Ecto neural progenitor cell (in vitro differentiated cells): ENCODE measurements at regions not wholly inside any gene's neighbourhood (a gene's known extent, or its start where the extent isn't known, plus 50 kb on each side); places are given as distances from the start of the nearest gene placed in this dataset.

ENCODE experiments used
- DNase-seq: peaks from one replicate; pipeline ENCODE4 v3.0.0-alpha.2; 2018; ENCODE audit warnings: low spot score

DNA sequence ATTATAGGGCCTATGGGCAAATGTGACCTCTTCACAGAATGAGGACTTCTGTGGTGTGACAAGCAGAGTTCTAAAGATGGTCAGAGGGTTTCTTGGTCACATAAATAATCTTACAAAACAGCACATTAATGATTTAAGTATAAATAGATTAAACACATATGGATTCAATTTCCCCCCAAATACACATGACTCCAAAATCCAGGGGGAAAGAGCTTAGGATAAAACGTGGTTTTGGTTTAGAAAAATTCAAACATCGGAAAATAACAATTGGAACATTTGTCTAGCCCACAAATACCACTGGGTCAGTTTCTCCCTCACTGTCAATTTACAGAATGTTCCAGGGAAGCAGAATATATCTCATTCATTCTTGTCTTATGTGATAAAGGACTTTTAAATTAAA is 283.1 kb downstream of the COG6 start:
- DNase-seq = no peak

DNA sequence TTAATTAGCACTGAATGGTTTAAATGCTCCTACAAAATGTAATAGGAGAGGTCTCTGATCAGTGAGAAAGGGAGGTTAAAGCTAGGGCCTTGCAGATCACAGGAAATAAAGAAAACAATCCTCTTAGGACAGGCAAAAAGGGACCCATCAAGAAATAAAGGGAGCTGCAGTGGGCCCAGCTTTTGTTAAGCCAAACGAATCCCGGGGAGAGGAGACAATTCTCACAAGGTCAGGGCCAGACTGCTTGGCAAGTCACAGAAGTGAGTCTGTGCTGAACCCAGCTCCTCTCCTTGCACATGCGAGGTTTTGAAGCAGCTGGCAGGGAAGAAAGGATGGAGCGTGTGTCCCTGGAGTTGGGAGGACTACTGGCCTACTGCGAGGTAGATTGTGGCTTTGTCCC is 285.8 kb downstream of the COG6 start:
- no peak for DNase-seq

DNA sequence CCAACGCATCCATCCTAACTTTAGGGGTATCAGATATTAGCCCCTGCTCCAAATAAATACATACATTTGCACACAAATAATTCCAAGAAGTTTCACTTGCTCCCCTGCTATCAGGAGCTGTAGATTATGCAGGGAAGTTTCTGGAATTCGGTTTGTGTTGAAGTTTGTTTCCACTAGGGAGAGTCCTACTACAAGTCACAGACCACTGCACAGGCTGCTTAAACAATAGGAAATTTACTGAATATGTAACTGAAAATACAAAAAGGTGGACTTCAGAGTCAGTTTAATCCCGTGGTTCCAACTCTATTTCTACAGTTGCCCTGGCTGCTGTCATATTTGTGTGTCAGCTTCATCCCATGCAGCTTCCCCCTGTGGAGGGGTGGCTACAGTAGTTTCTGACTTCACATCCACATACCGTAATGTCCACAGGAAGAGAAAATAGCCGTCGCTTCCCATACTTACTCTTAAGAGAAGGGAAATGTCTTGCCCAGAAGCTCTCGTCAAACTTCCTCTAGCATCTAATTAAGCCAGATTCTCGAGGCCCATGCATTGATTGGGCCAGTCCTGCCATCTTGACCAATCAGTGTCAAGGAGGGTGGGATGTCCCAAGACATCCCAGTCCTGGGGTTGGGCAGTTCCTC is 286.6 kb downstream of the COG6 start:
- DNase-seq = no peak

DNA sequence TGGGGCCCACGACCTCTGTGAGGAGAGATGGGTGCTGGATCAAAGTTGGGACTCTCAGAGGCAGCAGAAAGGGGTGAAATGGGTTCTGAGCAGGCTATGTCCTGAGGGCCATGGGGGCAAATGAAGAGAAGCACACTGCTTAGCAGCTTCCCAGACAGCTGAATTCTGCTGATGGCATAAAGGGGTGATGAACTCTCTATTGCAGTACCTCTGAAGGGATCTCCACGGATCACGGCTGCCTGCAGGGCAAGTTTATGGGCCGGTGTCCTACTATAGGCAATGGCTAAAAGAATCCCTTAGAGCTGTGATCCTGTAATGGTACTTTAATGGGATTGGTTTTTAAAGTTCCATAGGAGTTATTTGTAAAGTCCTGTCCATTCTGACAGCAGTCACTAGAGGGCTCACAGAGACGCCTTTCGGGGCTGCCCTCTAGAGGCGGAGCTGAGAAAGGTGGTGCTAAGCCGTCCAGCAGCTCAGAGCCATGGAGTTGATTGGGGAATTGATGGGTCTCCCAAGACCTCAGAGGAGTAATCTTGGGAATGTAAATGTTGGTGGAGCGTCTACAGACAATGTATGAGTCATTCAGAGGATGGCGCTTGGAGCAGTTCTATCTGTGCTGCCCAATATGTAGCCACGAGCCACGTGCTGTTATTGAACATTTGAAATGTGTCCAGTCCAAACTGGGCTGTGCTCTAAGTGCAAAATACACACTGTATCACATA is 287.3 kb downstream of the COG6 start:
- peak; percentile 79 for DNase-seq

DNA sequence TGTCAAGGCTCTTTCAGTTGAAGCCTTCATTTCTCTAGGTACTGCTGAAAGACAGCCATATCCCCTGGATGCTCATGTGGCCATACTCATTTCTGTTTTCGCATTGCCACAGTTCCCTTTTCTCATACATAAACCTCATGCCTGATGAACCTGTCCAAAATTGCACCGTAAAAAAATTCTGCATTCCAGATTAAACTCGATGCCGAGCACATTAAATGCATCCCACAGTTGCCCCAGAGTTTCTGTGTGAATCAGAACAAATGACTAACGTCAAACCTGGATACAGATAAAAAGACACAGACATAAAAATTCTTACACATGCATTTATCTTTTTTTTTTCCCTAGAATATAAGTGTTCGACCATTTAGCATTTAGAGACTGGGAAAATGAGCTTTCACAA is 288.2 kb downstream of the COG6 start:
- no peak for DNase-seq

DNA sequence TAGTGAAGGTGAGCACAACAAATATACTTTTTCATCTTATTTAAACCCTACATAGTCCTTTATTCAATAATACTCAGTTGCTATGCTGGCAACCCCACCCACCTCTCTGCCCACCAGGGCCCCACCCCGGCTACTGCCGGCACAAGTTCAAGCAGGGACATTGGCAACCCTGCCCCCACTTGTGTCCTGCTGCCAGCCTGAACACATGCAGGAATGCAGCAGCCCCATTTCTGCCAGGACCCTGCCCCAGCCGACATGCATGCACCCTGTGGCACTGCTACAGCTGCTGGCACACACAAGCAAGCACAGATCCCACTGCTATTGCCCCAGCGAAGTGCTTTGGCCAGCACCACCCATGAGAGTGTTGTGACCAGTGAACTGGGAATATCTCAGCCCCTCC is 289.8 kb downstream of the COG6 start:
- no peak for DNase-seq

DNA sequence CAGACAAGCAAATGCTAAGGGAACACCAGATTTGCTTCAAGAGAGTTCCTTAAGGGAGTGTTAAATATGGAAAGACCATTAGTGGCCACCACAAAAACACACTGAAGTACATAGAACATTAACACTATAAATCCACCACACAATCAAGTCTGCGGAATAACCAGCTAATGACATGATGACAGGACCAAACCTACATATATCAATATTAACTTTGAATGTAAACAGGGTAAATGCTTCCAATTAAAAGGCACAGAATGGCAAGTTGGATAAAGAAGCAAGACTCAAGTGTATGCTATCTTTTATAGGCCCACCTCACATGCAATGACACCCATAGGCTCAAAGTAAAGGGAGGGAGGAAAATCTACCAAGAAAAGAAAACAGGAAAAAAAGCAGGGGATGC is 291.3 kb downstream of the COG6 start:
- no peak for DNase-seq

DNA sequence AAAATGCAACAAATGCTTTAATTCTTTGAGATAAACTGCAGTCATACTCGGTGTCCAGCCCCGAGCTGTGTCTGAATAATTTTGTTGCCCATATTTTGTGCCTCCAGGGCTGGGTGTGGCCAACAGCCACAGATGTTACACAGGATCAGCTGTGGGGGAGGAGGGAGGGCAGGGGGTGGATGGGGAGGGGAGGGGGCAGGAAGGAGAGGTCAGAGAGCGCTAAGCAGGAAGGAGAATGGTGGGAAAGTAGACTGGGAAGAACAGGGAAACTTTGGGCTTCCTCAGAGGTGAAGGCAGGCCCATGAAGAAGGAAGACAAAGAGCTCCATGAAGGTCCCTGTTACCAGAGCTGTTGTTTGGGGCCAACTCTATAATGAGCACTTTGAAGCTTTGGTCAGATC is 295.8 kb downstream of the COG6 start:
- no peak for DNase-seq

DNA sequence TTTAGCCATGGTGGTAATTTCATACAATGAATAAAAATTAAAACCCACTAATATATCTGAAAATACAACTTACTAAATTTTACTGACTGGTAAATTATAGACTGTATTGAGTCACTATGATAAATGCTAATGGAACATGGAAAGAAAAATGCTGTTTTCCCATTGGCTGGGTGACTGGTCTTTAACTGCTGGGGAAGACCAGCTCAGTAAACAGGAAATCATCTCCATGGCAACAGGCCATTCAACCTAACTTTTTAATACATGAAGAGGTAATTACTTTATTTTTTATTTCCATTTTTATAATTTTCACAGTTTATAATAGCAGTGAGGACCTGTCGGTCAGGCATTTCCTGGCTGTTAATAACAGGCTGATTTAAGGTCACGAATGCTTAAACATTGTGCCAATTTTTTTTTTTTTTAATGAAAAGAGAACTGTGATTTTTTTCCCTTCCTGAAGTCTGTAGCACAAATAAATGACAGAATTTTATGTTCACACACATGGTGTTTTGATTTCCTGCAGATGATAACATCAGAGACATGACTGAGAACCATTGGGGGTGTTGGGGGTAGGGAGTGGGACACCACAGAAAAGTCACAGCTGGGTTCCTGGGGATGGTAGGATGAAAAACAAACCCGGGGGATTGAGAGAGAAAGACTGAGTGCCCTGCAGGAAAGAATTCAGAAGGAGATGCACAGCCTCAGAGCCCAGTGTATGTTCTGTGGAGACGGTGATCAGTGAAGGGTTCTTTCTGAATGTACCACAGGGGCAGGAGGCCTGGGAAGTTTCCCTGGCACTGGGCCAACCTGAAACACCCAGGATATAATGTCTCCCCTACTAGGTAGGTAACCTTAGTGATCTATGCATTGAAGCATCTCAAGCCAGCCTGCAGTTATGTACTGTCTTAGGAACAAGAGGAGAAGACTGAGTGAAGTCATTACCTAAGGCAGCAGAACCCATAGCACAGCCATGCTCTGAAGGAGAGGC is 297.1 kb downstream of the COG6 start:
- no peak for DNase-seq

DNA sequence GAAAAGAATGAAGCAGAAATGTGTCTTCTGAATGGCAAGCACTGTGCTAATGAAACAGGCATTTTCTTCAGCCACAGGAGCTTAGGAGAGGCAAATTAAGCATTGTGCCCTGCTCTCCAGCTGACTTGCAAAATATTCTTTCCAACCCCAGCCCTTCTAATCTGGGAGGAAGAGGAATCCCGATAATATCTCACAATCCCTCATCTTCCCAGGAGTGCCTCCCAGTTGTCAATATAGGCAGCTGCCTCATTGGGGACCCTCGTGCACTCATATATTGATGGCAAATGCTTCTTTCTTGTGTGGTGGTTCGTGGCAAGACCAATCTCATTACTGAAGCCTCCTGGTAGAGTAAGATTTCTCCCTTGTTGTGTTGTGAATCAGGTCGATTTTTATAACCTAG is 299.0 kb downstream of the COG6 start:
- no peak for DNase-seq

DNA sequence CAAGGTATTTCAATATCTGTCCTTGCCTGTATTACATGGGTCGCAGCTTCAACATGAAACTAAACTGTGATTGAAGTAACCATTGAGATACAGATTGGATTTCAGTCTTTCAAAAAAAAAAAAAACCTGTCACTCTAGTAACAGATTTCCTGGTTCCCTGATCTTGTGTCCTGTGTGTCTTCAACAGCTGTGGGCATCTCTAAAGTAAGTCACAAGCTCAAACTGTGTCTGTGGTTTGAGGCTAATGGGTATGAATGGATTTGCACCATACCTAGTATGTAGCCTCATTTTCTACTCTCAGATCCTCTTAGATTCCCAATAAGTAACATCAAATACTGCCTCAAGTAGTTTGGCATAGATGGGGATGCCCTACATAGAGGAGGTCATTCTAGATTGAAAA is 300.1 kb downstream of the COG6 start:
- DNase-seq = no peak

DNA sequence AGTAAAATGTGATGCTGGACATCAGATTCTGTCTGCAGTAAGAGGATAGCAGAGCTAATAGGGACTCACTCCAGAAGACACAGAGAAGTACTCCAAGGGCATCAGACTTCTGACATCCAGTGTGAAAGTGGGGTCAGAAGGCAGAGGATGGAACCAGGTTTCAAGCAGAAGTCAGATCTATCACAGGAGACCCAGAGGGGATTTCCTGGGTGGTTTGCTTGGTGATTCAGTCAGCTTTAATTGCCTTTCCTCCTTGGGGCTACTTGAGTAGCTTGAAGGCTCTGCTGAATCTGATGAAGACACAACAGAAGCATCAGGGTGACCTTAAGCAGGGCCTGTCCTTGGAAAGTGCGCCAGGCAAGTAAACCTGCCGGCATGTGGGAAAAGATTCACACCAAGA is 300.6 kb downstream of the COG6 start:
- no peak for DNase-seq

DNA sequence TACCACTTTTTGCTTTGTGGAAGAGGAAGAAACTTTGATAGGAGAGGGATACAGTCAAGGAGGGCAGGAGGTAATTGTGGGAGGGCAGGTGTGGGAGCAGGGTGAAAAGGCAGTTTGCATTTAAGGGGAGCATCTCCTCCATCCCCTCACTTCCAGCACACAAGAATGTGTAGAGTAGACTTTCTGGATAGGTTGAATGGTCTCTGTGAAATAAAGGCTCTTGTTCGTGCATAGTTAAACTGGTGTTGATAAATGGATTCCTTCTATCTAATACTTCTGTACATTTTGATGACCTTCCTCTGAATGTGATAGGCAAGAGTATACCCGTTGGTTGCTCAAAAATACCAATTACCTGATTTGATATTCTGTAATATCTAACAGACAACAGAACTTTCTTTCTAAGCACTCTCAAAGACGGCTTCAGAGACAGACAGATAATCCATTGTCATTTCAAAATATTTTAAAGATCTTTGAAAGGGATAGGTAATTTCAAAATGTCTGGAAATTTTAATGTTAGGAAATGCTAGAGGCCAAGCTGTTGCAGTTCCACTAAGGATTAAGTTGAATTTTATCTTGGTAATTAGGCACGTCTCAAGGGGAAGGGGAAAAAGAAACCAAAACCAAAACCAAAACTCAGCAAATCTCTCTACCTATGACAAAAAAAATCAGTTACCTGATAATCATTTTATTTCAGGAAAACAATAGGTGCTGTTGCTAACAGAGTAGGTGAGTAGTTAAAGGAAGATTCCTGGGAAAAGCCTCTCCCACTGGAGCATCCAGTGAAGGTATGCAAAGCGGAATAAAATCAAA is 302.6 kb downstream of the COG6 start:
- DNase-seq = no peak

DNA sequence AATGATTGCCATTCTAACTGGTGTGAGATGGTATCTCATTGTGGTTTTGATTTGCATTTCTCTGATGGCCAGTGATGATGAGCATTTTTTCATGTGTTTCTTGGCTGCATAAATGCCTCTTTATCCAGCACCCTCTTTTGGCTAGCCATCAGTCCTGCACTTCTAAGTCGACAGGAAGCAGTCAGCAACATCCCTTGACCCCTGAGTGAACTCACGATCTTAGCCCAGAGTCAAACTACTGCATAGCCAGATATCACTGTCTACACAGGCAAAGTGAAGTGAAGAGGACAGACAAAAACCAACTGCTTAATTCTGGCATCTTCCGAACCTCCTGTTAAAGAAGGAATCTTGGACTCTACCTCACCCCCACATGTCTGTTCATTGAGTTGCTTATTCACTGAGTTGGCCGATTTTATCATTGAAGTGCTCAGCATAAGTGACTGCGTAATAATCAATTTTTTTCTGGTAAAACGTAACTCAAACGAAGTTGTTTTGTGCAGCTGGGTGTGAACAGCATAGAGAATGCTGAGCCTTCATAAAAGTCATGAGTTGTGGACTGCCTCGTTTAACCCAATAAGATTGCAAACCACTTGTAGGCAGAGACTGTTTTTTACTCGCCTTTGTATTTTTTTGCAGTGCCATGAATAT is 304.2 kb downstream of the COG6 start:
- no peak for DNase-seq

DNA sequence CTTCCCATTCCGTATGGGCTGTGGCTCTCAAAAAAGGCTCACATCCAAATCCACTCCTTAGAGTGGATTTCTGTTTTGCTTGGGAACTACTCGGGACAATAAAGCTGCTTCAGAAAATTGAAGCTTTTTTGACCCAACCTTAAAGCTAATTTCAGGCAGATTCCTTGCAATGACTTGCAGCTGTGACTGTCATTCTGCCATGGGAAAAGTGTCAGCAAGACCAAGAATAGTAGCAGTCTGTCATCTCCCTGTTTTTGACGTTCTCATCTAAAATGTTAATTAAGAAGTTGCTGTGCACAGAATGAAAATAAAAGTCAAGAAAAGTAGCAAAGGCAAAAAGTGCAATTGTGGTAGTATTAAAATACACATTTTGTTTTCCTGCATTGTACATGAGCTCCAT is 304.7 kb downstream of the COG6 start:
- DNase-seq = no peak

DNA sequence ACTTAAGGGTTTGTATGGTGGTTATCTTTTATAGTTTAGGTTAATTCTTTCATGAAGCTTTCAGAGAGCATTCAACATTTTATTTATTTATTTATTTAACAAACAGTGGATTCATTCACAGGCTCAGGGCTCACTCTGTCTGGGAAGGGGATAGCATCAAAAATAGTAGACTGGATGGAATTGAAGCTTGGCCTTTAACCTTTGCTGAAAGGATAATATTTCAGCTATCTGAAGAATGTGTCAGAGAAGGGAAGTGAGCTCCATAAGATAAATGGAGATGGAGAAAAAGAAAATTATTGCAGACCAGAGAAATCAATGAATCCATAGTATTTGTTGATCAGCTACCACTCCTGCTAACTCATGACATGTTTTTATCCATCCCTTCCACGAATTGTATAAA is 305.6 kb downstream of the COG6 start:
- no peak for DNase-seq

DNA sequence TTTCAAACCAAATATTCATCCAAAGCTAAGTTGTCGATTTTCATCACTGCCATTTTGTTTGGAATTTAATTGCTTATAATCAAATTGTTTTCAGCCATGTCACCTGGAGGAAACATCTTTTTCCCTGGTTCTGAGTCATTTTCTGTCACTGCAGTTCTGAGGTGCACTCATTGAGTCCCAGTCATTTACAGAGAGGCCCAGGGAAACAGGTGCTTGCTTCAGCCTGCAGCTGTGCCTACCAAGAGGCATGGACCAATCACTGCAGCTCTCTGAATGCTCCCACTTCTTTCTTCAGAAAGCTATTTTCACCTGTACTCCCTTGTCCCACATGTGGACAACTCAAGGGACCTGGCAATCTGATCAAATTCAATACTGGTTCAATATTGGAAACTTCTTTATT is 308.1 kb downstream of the COG6 start:
- no peak for DNase-seq

DNA sequence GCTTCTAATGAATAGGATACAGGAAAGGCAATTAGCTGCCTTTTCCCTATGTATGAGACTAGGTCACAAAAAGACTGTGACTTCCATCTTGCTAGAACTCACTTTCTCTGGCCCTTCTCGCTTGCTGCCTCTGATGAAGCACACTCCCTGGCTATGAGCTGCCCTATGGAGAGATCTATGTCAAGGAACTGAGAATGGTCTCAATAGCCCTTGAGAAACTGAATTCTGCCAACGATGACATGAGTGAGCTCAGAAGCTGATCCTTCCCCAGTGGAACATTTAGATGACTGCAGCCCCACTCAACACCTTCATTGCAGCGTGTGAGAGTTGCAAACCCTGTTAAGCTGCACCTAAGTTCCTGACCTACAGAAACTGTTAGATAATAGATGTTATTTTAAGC is 309.8 kb downstream of the COG6 start:
- no peak for DNase-seq

DNA sequence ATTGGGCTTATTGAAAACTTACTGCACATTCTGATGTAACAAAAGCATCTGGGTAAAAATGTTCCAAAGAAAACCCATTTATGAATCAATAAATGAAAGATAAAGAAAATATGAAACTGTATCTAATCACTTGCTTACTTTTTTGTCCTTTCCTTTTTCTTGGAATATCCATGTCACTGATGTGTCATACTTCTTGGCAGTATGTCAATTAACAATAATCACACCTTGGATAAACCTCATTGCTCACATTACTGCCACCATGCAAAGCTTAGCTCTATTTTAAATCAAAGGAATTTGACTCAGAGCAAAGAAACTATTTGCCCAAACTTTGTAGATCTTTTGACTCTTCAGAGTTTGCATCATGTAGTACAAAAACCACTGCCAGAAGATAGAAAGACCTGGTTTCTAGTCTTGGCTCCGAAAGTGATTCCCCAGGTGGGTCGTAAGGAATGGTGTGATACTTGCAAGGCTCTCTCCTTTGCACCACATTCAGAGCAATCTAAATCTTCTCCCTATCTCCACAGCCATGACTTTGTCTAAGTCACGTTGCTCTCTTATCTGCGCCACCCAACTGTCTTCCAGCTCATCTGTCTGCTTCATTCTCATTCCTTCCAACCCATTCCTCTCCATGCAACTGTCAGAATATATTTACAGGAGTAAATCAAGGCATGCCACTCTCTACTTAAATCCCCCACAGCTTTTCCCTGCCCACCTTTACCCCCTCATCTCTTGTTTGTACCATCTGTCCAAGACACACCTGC is 311.9 kb downstream of the COG6 start:
- DNase-seq = no peak

DNA sequence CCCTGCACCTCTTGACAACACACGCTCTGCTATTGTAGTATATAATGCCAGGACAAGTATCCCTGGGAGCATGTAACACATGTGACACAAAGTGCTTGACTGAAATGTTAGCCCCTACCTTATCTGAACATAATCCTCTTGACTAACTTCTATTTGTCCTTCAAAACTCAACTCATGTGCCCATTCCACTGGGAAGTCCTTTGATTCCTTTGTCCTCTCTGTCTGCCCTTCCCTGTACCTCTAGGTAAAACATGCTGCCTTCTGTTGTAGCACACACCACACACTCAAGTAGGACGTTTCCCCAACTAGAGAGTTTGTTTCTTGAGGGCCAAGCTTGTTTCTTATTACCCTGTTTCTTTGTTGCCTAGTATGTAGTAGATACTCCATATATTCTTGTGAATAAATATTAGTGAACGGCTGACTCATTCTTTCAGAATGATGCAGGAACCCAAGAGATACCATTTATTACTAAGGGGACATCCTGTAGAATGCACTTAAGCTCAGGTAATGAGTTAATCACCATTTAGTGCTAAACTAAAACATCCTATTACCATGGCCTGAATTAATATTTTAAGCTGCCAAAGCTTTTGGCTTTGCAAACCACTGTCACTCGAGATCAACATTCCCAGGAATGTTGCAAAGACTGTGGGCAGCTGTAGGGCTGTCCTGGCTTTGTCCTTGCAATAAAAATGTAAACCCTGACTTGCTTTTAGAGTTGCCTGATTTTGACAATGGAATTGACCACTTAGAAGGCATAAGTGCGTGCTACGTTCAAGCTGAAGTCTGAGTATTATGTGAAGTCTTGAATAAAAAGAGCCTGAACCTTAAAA is 313.4 kb downstream of the COG6 start:
- DNase-seq = no peak
